WTC11 (cell line): ENCODE measurements at regions not wholly inside any gene's neighbourhood (a gene's known extent, or its start where the extent isn't known, plus 50 kb on each side); places are given as distances from the start of the nearest gene placed in this dataset.

ENCODE experiments used
- ATF2 ChIP-seq: sonication (generic); formaldehyde crosslinking; IDR thresholded peaks from 2 replicates; pipeline ENCODE4 v1.8.1; 2022; ENCODE audit warnings: low read depth, missing genetic modification reagents, borderline replicate concordance
- CREB1 ChIP-seq: sonication (generic); formaldehyde crosslinking; IDR thresholded peaks from 2 replicates; pipeline ENCODE4 v1.8.0; 2023; ENCODE audit warnings: mild to moderate bottlenecking, missing genetic modification reagents
- CTCF ChIP-seq: fragments of 200-600 bp; IDR thresholded peaks from 2 replicates; pipeline ENCODE4 v1.8.0; 2022; ENCODE audit warnings: antibody characterized with exemption
- ELF4 ChIP-seq: sonication (generic); formaldehyde crosslinking; IDR thresholded peaks from 2 replicates; pipeline ENCODE4 v1.8.1; 2022; ENCODE audit warnings: low read depth, mild to moderate bottlenecking, moderate library complexity, missing genetic modification reagents
- ESRRA ChIP-seq: sonication (generic); formaldehyde crosslinking; IDR thresholded peaks from 2 replicates; pipeline ENCODE4 v1.8.1; 2022; ENCODE audit warnings: mild to moderate bottlenecking, missing genetic modification reagents, borderline replicate concordance
- HMGA2 ChIP-seq: fragments of 250-450 bp; sonication (Bioruptor Pico); IDR thresholded peaks from 2 replicates; pipeline ENCODE4 v1.4.0; 2021; ENCODE audit warnings: mild to moderate bottlenecking, moderate library complexity
- ZNF512 ChIP-seq: sonication (generic); formaldehyde crosslinking; IDR thresholded peaks from 2 replicates; pipeline ENCODE4 v1.8.1; 2022; ENCODE audit warnings: missing genetic modification reagents, borderline replicate concordance
- TF ChIP-seq, protein P1 (sequence below): sonication (generic); formaldehyde crosslinking; conservative IDR thresholded peaks from 2 replicates; pipeline ENCODE4 v1.8.1; 2022; ENCODE audit warnings: mild to moderate bottlenecking, missing genetic modification reagents

DNA sequence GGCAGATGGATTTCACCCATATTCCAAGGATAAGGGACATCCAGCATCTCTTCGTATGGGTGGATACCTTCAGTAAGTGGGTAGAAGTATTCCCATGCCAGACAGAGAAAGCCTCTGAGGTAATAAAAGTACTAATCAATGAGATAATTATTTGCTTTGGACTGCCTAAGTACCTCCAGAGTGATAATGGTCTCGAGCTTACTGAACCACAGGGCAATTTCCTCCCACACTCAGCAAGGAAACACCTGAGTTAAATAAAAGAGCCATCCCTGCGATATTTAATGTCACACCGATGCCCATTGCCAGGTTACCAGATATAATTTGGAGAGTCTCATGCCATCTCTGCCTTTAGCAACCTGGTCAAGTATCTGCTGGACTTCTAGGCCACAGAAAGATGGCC is 70.6 kb upstream of the MPEG1 start:
- TF ChIP-seq, protein P1, sequence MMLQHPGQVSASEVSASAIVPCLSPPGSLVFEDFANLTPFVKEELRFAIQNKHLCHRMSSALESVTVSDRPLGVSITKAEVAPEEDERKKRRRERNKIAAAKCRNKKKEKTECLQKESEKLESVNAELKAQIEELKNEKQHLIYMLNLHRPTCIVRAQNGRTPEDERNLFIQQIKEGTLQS (CRISPR knock-in tag), result no peak
- TF ChIP-seq CTCF, result no peak
- no peak for TF ChIP-seq HMGA2 (CRISPR knock-in tag)
- no peak for TF ChIP-seq ESRRA (CRISPR knock-in tag)
- TF ChIP-seq ELF4, result no peak
- no peak for TF ChIP-seq ATF2 (CRISPR knock-in tag)
- no peak for TF ChIP-seq ZNF512 (CRISPR knock-in tag)
- no peak for TF ChIP-seq CREB1 (CRISPR knock-in tag)
